AG10803 (cell line): ENCODE measurements at regions not wholly inside any gene's neighbourhood (a gene's known extent, or its start where the extent isn't known, plus 50 kb on each side); places are given as distances from the start of the nearest gene placed in this dataset.
A peak's percentile ranks its signal among the peaks of the same experiment; 100 is the strongest.

ENCODE experiments used
- DNase-seq: peaks from one replicate; pipeline ENCODE4 v3.0.0; 2010; ENCODE audit warnings: low read depth
- H3K4me3 ChIP-seq: 2 replicates; pipeline ENCODE4 v1.5.1; 2011; ENCODE audit warnings: mild to moderate bottlenecking, low read length, control low read depth
- TF ChIP-seq, protein P1 (sequence below): conservative IDR thresholded peaks from 2 replicates; pipeline ENCODE4 v1.5.1; 2011; ENCODE audit warnings: mild to moderate bottlenecking, low read length, control low read depth, inconsistent platforms

DNA sequence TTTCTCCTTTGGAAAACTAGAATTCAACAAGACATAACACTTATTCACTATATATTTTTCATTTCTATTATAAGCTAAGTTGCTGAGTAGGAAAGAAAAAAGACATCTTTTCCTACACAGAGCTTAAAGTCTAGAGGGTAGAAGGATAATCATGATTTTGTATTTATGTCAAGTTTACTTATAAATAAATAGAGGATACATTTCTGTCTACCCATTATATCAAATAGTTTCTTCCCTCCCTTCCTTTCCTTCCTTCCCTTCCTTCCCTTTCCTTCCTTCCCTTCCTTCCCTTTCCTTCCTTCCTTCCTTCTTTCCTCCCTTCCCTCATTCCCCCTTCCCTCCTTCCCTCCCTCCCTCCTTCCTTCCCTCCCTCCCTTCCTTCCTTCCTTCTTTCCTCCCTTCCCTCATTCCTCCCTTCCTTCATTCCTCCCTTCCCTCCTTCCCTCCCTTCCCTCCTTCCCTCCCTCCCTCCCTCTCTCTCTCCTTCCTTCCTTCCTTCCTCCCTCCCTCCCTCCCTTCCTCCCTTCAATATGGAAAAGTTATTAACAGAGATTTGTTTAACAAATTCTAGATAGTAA, 308.4 kb upstream of the COL3A1 start:
- TF ChIP-seq, protein P1, sequence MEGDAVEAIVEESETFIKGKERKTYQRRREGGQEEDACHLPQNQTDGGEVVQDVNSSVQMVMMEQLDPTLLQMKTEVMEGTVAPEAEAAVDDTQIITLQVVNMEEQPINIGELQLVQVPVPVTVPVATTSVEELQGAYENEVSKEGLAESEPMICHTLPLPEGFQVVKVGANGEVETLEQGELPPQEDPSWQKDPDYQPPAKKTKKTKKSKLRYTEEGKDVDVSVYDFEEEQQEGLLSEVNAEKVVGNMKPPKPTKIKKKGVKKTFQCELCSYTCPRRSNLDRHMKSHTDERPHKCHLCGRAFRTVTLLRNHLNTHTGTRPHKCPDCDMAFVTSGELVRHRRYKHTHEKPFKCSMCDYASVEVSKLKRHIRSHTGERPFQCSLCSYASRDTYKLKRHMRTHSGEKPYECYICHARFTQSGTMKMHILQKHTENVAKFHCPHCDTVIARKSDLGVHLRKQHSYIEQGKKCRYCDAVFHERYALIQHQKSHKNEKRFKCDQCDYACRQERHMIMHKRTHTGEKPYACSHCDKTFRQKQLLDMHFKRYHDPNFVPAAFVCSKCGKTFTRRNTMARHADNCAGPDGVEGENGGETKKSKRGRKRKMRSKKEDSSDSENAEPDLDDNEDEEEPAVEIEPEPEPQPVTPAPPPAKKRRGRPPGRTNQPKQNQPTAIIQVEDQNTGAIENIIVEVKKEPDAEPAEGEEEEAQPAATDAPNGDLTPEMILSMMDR: no peak
- H3K4me3 ChIP-seq: no peak overlapping the region
- no peak for DNase-seq

DNA sequence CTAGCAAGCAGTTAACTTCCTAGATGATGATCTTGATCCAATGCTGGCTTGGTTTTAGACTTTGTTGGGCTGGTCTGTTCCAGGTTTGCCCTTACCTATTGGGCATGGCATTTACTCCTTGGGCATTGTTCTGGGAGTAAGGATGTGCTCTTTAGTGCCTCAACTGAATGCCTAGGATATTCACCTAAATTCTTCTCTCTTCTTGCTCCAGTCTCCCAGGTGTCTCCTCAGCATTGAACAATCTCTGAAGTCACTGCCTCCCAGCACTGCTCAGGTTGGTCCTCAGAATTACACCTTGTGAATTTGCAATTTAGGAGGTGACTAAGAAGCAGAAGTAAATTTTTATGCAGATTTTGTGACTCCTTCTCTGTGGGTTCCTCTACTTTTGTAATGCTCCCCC, 307.7 kb upstream of the COL3A1 start:
- H3K4me3 ChIP-seq: no peak overlapping the region
- DNase-seq: no peak
- TF ChIP-seq, protein P1: no peak

GRCh38 chr2:188668017-188668680, 306.0 kb upstream of the COL3A1 start:
- peak; percentile 83 for DNase-seq
- TF ChIP-seq, protein P1: no peak
- H3K4me3 ChIP-seq: no peak overlapping the region

GRCh38 chr2:188675391-188676009, 298.7 kb upstream of the COL3A1 start:
- peak; percentile 46 for DNase-seq
- H3K4me3 ChIP-seq: no peak overlapping the region
- TF ChIP-seq, protein P1: no peak

DNA sequence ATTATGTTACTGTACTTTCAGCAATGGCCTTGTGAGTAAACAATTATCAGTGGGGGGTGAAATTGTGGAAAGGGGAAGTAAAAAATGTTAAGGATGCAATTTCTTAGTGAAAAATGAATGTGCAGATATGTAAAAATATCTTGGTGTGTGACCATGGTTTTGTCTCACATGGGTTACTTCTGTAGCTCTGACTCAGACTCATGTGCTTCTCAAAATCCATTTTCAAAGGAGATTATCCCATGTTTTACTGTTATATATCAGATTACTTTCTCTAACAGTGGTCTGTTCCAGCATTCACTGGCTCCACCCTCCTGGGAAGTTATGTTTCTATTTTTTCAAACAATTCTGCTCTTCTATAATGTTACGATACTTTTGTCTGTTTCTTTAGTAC, 298.2 kb upstream of the COL3A1 start:
- DNase-seq: peak; percentile 53
- TF ChIP-seq, protein P1: no peak

GRCh38 chr2:188677142-188677541, 297.0 kb upstream of the COL3A1 start:
- TF ChIP-seq, protein P1: no peak
- DNase-seq: peak; percentile 31
- H3K4me3 ChIP-seq: no peak overlapping the region

More for the DNA sequence above, 298.2 kb upstream of the COL3A1 start:
- no peak overlapping the region for H3K4me3 ChIP-seq

GRCh38 chr2:188678882-188679281, 295.3 kb upstream of the COL3A1 start:
- H3K4me3 ChIP-seq: no peak overlapping the region
- TF ChIP-seq, protein P1: no peak
- peak; percentile 75 for DNase-seq
